ENCODE measurements at regions not wholly inside any gene's neighbourhood (a gene's known extent, or its start where the extent isn't known, plus 50 kb on each side); places are given as distances from the start of the nearest gene placed in this dataset.

DNA sequence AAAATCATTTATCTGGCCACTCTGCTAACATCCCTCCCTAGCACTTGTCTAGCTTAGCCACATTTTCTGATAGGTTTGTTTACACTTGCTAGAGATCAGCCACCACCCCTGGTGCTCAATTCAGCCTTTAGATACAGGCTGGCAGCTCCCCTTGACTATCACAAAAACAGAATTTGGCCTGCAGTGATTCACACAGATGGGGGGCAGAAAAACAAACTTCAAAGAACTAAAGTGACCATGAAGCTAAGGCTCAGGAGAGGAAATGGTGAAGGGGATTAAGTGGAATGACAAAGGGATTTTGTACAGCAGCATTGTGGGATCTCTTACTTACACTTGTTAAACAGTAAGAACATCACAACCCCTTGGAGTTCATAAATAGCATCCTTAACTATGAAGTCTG, 1718.0 kb upstream of the PCDH7 start:
- TF ChIP-seq GATA2 (IDR thresholded peaks at IDR 0.05; ENCODE audit: low read depth, low read length) = no peak
- no peak for TF ChIP-seq GATA3 (IDR thresholded peaks at IDR 0.05; ENCODE audit: low read depth, low read length)

DNA sequence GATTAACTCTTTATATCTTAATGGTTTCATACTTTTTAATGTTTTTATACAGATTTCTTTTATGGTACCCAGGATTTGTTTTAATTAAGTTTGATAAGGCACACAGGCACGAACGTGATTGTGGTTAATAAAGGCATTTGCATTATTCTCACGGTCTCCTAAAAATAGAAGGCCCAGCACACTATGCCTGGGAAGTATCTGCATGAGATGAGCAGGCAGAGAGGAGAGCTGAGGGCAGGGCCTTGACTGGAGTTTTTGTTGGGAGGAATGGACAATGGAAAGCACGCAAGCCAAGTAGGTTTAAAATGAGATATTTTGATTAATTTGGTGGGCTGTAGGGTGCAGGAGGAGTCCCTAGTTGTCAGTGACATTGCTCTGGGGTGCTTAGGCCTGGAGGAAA, 1714.3 kb upstream of the PCDH7 start:
- TF ChIP-seq GATA3 (IDR thresholded peaks at IDR 0.05; ENCODE audit: low read depth, low read length) (no peak), GATA2 (IDR thresholded peaks at IDR 0.05; ENCODE audit: low read depth, low read length) (no peak)

- TF ChIP-seq GATA2 (IDR thresholded peaks at IDR 0.05; ENCODE audit: low read depth, low read length) (no peak), GATA3 (IDR thresholded peaks at IDR 0.05; ENCODE audit: low read depth, low read length) (no peak)
These were observed 1710.3 kb upstream of the PCDH7 start for GRCh38 chr4:29009908-29010307.

DNA sequence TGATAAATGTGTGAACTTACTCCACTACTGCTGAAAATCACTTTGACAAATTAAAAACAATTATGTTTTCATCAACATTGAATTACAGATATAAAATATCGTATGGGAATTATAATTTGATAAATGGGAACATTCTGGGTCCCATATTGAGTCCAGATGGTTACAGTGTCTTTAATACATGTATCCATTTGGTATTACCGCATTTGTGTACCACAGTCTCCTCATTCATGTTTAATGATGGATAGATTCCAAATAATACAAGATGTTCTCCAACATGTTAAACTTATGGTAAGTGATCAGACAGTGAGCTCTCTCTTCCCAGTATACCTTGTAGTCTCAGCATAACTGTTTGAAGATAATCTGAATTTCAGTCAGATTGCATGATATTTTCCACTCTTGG, 1706.8 kb upstream of the PCDH7 start:
- TF ChIP-seq GATA2 (IDR thresholded peaks at IDR 0.05; ENCODE audit: low read depth, low read length) (no peak), GATA3 (IDR thresholded peaks at IDR 0.05; ENCODE audit: low read depth, low read length) (no peak)

DNA sequence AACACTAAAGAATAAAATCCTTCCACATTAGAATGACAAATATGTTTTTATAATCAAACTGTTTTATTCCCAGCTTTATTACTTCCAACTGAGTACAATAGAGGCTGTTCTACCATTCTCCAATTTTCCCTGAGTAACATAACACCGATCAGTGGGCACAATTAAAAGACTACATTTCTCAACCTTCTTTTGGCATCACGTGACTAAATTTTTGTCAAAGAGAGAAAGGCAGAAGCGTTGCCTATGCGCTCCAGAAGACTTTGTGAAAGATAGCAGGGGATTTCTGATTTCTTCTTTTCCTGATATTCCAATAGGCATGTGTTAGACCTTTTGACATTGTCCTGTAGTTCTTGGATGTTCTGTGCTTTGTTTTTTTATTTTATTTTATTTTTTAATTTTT, 1705.6 kb upstream of the PCDH7 start:
- TF ChIP-seq GATA2 (IDR thresholded peaks at IDR 0.05; ENCODE audit: low read depth, low read length) (no peak), GATA3 (IDR thresholded peaks at IDR 0.05; ENCODE audit: low read depth, low read length) (no peak)

DNA sequence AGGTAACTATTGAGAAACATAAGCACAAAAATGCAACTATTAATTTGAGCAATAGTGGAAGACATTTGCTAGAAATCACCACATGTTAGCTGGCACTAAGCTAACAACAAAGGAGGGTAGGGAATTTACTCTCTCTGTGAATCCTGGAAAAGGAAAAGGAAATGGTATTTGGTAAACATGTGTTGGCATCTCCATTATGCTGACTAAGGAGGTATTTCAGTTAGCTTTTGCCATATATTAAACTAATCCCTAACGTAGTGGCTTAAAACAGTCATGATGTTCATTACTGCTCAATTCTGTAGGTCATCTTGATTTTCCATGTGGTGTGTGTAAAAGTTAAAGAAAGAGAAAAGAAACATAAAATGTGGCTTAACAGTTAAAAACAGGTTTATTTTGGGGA, 1686.5 kb upstream of the PCDH7 start:
- no peak for TF ChIP-seq GATA2 (IDR thresholded peaks at IDR 0.05; ENCODE audit: low read depth, low read length)
- no peak for TF ChIP-seq GATA3 (IDR thresholded peaks at IDR 0.05; ENCODE audit: low read depth, low read length)

DNA sequence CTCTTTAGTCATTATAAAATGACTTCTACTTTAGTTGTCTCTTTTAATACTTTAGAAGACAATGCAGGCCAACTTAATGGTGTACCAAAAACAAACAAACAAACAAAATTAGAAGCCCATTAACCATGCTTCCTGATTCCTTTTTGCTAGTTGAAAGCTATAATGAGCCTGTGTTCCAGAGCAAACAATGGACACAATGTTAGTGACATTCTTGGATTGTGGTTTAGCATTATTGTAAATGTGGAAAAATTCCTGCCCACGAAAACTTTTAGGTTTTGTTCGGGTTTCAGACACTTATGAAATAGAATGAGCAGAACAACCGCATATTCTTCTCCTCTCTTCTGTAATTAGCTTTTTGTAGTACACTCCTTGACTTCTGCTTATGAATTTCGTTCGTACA, 1682.7 kb upstream of the PCDH7 start:
- no peak for TF ChIP-seq GATA2 (IDR thresholded peaks at IDR 0.05; ENCODE audit: low read depth, low read length)
- TF ChIP-seq GATA3 (IDR thresholded peaks at IDR 0.05; ENCODE audit: low read depth, low read length) = no peak

- TF ChIP-seq GATA3 (IDR thresholded peaks at IDR 0.05; ENCODE audit: low read depth, low read length) (no peak), GATA2 (IDR thresholded peaks at IDR 0.05; ENCODE audit: low read depth, low read length) (no peak)
These were observed 1676.8 kb upstream of the PCDH7 start for GRCh38 chr4:29043411-29043810.

DNA sequence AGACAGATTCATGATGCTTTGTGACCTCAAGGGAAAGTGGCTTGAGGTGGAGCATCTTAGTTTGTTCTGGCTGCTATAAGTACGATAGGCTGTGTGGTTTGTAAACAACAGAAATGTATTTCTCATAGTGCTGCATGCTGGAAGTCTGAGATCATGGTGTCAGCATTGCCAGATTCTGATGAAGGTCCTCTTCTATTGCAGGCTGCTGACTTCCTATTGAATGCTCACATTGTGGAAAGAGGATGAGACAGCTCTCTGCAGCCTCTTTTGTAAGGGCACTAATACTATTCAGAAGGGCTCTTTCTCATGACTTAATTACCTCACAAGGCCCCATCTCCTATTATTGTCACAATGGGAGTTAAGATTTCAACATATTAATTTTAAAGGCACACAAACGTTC, 1674.0 kb upstream of the PCDH7 start:
- no peak for TF ChIP-seq GATA2 (IDR thresholded peaks at IDR 0.05; ENCODE audit: low read depth, low read length)
- no peak for TF ChIP-seq GATA3 (IDR thresholded peaks at IDR 0.05; ENCODE audit: low read depth, low read length)

- no peak for TF ChIP-seq GATA3 (IDR thresholded peaks at IDR 0.05; ENCODE audit: low read depth, low read length)
- TF ChIP-seq GATA2 (IDR thresholded peaks at IDR 0.05; ENCODE audit: low read depth, low read length) = no peak
These were observed 1673.4 kb upstream of the PCDH7 start for GRCh38 chr4:29046781-29047180.

DNA sequence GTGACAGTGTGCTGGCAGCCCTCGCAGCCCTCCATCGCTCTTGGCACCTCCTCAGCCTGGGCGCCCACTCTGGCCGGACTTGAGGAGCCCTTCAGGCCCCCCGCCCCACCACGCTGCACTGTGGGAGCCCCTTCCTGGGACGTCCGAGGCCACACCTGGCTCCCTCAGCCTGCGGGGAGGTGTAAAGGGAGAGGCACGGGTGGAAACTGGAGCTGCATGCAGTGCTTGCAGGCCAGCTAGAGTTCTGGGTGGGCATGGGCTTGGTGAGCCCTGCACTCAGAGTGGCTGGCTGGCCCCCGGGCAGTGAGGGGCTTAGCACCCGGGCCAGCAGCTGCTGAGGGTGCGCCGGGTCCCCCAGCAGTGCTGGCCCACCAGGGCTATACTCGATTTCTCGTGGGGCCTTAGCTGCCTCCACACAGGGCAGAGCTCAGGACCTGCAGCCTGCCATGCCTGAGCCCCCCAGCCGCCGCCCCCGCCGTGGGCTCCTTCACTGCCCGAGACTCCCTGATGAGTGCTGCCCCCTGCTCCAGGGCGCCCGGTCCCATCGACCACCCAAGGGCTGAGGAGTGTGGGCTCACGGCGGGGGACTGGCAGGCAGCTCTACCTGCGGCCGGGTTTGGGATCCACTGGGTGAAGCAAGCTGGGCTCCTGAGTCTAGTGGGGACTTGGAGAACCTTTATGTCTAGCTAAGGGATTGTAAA, 1672.7 kb upstream of the PCDH7 start:
- TF ChIP-seq GATA3 (IDR thresholded peaks at IDR 0.05; ENCODE audit: low read depth, low read length) = no peak
- no peak for TF ChIP-seq GATA2 (IDR thresholded peaks at IDR 0.05; ENCODE audit: low read depth, low read length)

- TF ChIP-seq GATA3 (IDR thresholded peaks at IDR 0.05; ENCODE audit: low read depth, low read length) (no peak), GATA2 (IDR thresholded peaks at IDR 0.05; ENCODE audit: low read depth, low read length) (no peak)
These were observed 1668.7 kb upstream of the PCDH7 start for GRCh38 chr4:29051381-29051965.

- no peak for TF ChIP-seq GATA3 (IDR thresholded peaks at IDR 0.05; ENCODE audit: low read depth, low read length)
- TF ChIP-seq GATA2 (IDR thresholded peaks at IDR 0.05; ENCODE audit: low read depth, low read length) = no peak
These were observed 1667.9 kb upstream of the PCDH7 start for GRCh38 chr4:29052266-29052665.

DNA sequence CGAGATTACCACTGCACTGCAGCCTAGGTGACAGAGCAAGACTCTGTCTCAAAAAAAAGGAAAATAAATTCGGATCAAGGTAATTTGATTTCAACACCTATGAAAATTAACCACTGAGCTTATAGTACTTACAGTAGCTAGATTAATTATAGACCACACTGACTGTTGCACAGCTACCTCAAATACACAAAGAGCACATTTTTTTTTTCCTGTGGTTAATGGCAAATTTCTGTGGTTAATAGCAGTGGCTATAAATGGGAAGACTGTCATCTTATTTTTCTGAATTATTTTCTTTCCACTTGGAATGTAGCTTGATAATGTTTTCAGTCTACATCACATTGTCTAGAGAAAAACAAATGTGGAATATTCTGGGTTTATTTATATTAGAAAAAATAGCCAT, 1661.6 kb upstream of the PCDH7 start:
- TF ChIP-seq GATA2 (IDR thresholded peaks at IDR 0.05; ENCODE audit: low read depth, low read length) (no peak), GATA3 (IDR thresholded peaks at IDR 0.05; ENCODE audit: low read depth, low read length) (no peak)

DNA sequence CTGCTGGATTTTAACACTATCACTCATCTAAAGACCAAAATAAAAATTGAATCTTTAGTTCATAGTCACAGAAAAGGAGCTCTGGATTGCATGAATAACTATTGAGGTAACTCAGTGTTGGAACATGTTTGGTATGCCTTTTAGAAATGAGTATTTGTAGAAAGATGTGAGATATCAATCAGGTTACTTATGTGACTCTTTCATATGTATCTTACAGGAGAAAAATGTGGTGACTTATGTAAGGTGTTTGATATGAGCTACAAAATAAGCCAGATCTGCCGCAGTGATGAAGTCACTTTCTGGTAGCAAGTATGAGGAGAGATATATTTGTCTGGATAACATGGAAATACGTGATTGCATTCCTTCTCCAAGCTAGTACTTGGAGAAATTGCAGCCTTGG, 1653.3 kb upstream of the PCDH7 start:
- TF ChIP-seq GATA2 (IDR thresholded peaks at IDR 0.05; ENCODE audit: low read depth, low read length) (no peak), GATA3 (IDR thresholded peaks at IDR 0.05; ENCODE audit: low read depth, low read length) (no peak)

Data from SH-SY5Y (cell line).